SK-N-SH treated with all-trans-retinoic acid at 6 μM for 48 hours (cell line): ENCODE measurements at regions not wholly inside any gene's neighbourhood (a gene's known extent, or its start where the extent isn't known, plus 50 kb on each side); places are given as distances from the start of the nearest gene placed in this dataset.

Experiments
- ATAC-seq: fragments of 200-7000 bp; cut with Tn5 transposase; 3 replicates; pipeline ENCODE4 v1.9.1; 2020; ENCODE audit warnings: mild to moderate bottlenecking, moderate library complexity
- ARNTL ChIP-seq: fragments of 450-650 bp; formaldehyde crosslinking; IDR thresholded peaks from 2 replicates; pipeline ENCODE4 v1.5.0; 2020; ENCODE audit warnings: low read depth, mild to moderate bottlenecking, moderate library complexity, borderline replicate concordance
- BACH2 ChIP-seq: fragments of 250-450 bp; sonication (Bioruptor Pico); IDR thresholded peaks from 2 replicates; pipeline ENCODE4 v1.9.0; 2021; ENCODE audit warnings: mild to moderate bottlenecking, borderline replicate concordance
- CREB5 ChIP-seq: fragments of 250-450 bp; sonication (Bioruptor Pico); IDR thresholded peaks from 2 replicates; pipeline ENCODE4 v1.5.1; 2020; ENCODE audit warnings: low read depth, mild to moderate bottlenecking, moderate library complexity
- CSDC2 ChIP-seq: fragments of 250-450 bp; sonication (Bioruptor Pico); IDR thresholded peaks from 2 replicates; pipeline ENCODE4 v1.5.0; 2020; ENCODE audit warnings: mild to moderate bottlenecking, moderate library complexity
- CSRNP3 ChIP-seq: fragments of 250-450 bp; sonication (Bioruptor Pico); IDR thresholded peaks from 2 replicates; pipeline ENCODE4 v1.5.1; 2021; ENCODE audit warnings: mild to moderate bottlenecking, moderate library complexity
- ESRRG ChIP-seq: fragments of 250-450 bp; sonication (Bioruptor Pico); IDR thresholded peaks from 2 replicates; pipeline ENCODE4 v1.6.1; 2021; ENCODE audit warnings: mild to moderate bottlenecking
- GLIS3 ChIP-seq: fragments of 250-450 bp; sonication (Bioruptor Pico); IDR thresholded peaks from 2 replicates; pipeline ENCODE4 v1.5.0; 2020; ENCODE audit warnings: mild to moderate bottlenecking, moderate library complexity
- ISL1 ChIP-seq: fragments of 250-450 bp; sonication (Bioruptor Pico); IDR thresholded peaks from 2 replicates; pipeline ENCODE4 v2.1.2; 2022; ENCODE audit warnings: mild to moderate bottlenecking, moderate library complexity
- OSR1 ChIP-seq: fragments of 250-450 bp; sonication (Bioruptor Pico); IDR thresholded peaks from 2 replicates; pipeline ENCODE4 v1.8.0; 2022; ENCODE audit warnings: moderate library complexity, mild to moderate bottlenecking, inconsistent platforms
- POU6F1 ChIP-seq: fragments of 250-450 bp; sonication (Bioruptor Pico); IDR thresholded peaks from 2 replicates; pipeline ENCODE4 v1.8.0; 2021; ENCODE audit warnings: low read depth, mild to moderate bottlenecking, moderate library complexity, borderline replicate concordance
- PPARA ChIP-seq: fragments of 250-450 bp; sonication (Bioruptor Pico); IDR thresholded peaks from 2 replicates; pipeline ENCODE4 v1.5.0; 2020; ENCODE audit warnings: mild to moderate bottlenecking, borderline replicate concordance
- TCF4 ChIP-seq: fragments of 250-450 bp; sonication (Bioruptor Pico); IDR thresholded peaks from 2 replicates; pipeline ENCODE4 v1.8.0; 2021; ENCODE audit warnings: mild to moderate bottlenecking, moderate library complexity, borderline replicate concordance
- TSHZ2 ChIP-seq: fragments of 250-450 bp; sonication (Bioruptor Pico); IDR thresholded peaks from 2 replicates; pipeline ENCODE4 v1.5.0; 2020; ENCODE audit warnings: mild to moderate bottlenecking, moderate library complexity
- ZC3H10 ChIP-seq: fragments of 250-450 bp; sonication (Bioruptor Pico); IDR thresholded peaks from 2 replicates; pipeline ENCODE4 v1.5.1; 2021; ENCODE audit warnings: mild to moderate bottlenecking, moderate library complexity
- ZNF565 ChIP-seq: fragments of 450-650 bp; formaldehyde crosslinking; conservative IDR thresholded peaks from 2 replicates; pipeline ENCODE4 v1.5.0; 2020; ENCODE audit warnings: low read depth, mild to moderate bottlenecking, moderate library complexity
- ZNF70 ChIP-seq: fragments of 450-650 bp; formaldehyde crosslinking; IDR thresholded peaks from 2 replicates; pipeline ENCODE4 v1.5.0; 2020; ENCODE audit warnings: mild to moderate bottlenecking, moderate library complexity
- ZNF8 ChIP-seq: fragments of 450-650 bp; formaldehyde crosslinking; IDR thresholded peaks from 2 replicates; pipeline ENCODE4 v1.5.0; 2020; ENCODE audit warnings: mild to moderate bottlenecking, moderate library complexity

GRCh38 chr3:168427835-168428475, 332.2 kb upstream of the GOLIM4 start:
- no peak for ATAC-seq
- no peak for TF ChIP-seq TCF4 (CRISPR knock-in tag)
- TF ChIP-seq CSDC2 (CRISPR knock-in tag) = no peak
- no peak for TF ChIP-seq ARNTL (CRISPR knock-in tag)
- TF ChIP-seq TSHZ2 = no peak
- no peak for TF ChIP-seq POU6F1 (CRISPR knock-in tag)
- no peak for TF ChIP-seq CREB5 (CRISPR knock-in tag)
- no peak for TF ChIP-seq CSRNP3 (CRISPR knock-in tag)
- TF ChIP-seq ZNF70 (CRISPR knock-in tag) = no peak
- TF ChIP-seq, all 23 proteins: peak for 0

- TF ChIP-seq CREB5 (CRISPR knock-in tag) (no peak), ZNF70 (CRISPR knock-in tag) (no peak)
Observed at GRCh38 chr3:168427156-168427555, 331.4 kb upstream of the GOLIM4 start.

GRCh38 chr3:168425936-168426595, 330.3 kb upstream of the GOLIM4 start:
- ATAC-seq = no peak

More at GRCh38 chr3:168427156-168427555, 331.4 kb upstream of the GOLIM4 start:
- ATAC-seq = no peak

More at GRCh38 chr3:168425936-168426595, 330.3 kb upstream of the GOLIM4 start:
- TF ChIP-seq PPARA (no peak), BACH2 (CRISPR knock-in tag) (no peak), CSRNP3 (CRISPR knock-in tag) (no peak), ESRRG (CRISPR knock-in tag) (no peak), TCF4 (CRISPR knock-in tag) (no peak), ZNF8 (no peak), ZC3H10 (CRISPR knock-in tag) (no peak), GLIS3 (CRISPR knock-in tag) (no peak), ISL1 (no peak), ZNF565 (CRISPR knock-in tag) (no peak), OSR1 (CRISPR knock-in tag) (no peak)
